ENCODE measurements at regions not wholly inside any gene's neighbourhood (a gene's known extent, or its start where the extent isn't known, plus 50 kb on each side); places are given as distances from the start of the nearest gene placed in this dataset.
"Not testable (repeated sequence)": the region's sequence is repeated elsewhere in the genome, so short reads cannot be mapped to it uniquely, and the experiment has no call there.

- DNase-seq = no peak
Observed at GRCh38 chr13:107999751-108000150, 215.6 kb downstream of the LIG4 start.

- no peak for DNase-seq
Observed at GRCh38 chr13:107994137-107994536, 221.2 kb downstream of the LIG4 start.

GRCh38 chr13:107993239-107993949 lies 221.9 kb downstream of the LIG4 start:
- DNase-seq = no peak

GRCh38 chr13:107992542-107992941 lies 222.8 kb downstream of the LIG4 start:
- no peak for DNase-seq

GRCh38 chr13:107977071-107977574 lies 238.2 kb downstream of the LIG4 start:
- DNase-seq = no peak

- no peak for DNase-seq
Observed at GRCh38 chr13:107976628-107977027, 238.7 kb downstream of the LIG4 start.

- no peak for DNase-seq
Observed at GRCh38 chr13:107974409-107974808, 240.9 kb downstream of the LIG4 start.

- no peak for DNase-seq
Observed at GRCh38 chr13:107969546-107969945, 245.8 kb downstream of the LIG4 start.

- no peak for DNase-seq
Observed at GRCh38 chr13:107968470-107968869, 246.9 kb downstream of the LIG4 start.

GRCh38 chr13:107964395-107964794 lies 250.9 kb downstream of the LIG4 start:
- DNase-seq = no peak

- no peak for DNase-seq
Observed at GRCh38 chr13:107961849-107962608, 253.3 kb downstream of the LIG4 start.

- no peak for DNase-seq
Observed at GRCh38 chr13:107960301-107960700, 255.0 kb downstream of the LIG4 start.

GRCh38 chr13:107956889-107957288 lies 258.4 kb downstream of the LIG4 start:
- no peak for DNase-seq

GRCh38 chr13:107942030-107942617 lies 273.2 kb downstream of the LIG4 start:
- no peak for DNase-seq

GRCh38 chr13:107941345-107942029 lies 273.8 kb downstream of the LIG4 start:
- DNase-seq = no peak

GRCh38 chr13:107937848-107938247 lies 277.5 kb downstream of the LIG4 start:
- DNase-seq = no peak

- DNase-seq = no peak
Observed at GRCh38 chr13:107931056-107931455, 284.3 kb downstream of the LIG4 start.

GRCh38 chr13:107928762-107929161 lies 286.6 kb downstream of the LIG4 start:
- no peak for DNase-seq

- no peak for DNase-seq
Observed at GRCh38 chr13:107927557-107927956, 287.8 kb downstream of the LIG4 start.

GRCh38 chr13:107926515-107926914 lies 288.8 kb downstream of the LIG4 start:
- not testable (repeated sequence) for DNase-seq

- DNase-seq = not testable (repeated sequence)
Observed at GRCh38 chr13:107916902-107917301, 298.4 kb downstream of the LIG4 start.

GRCh38 chr13:107912745-107913144 lies 302.6 kb downstream of the LIG4 start:
- DNase-seq = no peak
